H1 (cell line): ENCODE measurements at regions not wholly inside any gene's neighbourhood (a gene's known extent, or its start where the extent isn't known, plus 50 kb on each side); places are given as distances from the start of the nearest gene placed in this dataset.

Experiments used
- PHF8 ChIP-seq: fragments of 200-600 bp; sonication (generic); conservative IDR thresholded peaks from 2 replicates; pipeline ENCODE4 v1.7.1; 2012; ENCODE audit warnings: low read depth, mild to moderate bottlenecking, inconsistent platforms, low read length, moderate library complexity
- SIN3A ChIP-seq, 2 experiments: IDR thresholded peaks in 1 of 2; conservative IDR thresholded peaks in 1 of 2; 2 replicates each; pipeline ENCODE4 v1.6.1; 2011 to 2012; ENCODE audit warnings: low read length in 2 of 2, improper control_type of control experiment in 1 of 2, low read depth in 1 of 2, mild to moderate bottlenecking in 1 of 2

DNA sequence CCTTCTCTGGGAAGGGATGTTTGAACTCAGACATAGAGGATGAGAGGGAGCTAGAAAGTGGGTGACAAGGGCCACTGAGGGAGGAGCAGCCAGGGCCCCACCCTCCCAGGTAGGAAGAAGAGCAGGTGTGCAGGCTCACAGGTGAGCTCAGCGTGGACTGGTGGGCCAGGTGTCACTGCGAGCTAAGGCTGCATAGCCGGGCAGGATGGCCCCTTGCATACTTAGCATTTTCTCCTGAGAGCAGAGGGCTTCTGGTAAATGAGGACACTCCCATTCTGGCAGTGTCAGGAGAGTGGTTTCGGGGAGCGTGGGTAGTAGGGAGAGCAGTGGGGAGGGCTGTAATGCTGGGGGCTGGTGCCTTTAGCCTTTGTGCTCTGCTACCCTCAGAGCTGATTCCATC, 843.4 kb downstream of the TBC1D22A start (continued):
- TF ChIP-seq PHF8: no peak
- TF ChIP-seq SIN3A (conservative IDR thresholded peaks at IDR 0.05 in 1 of 2, IDR thresholded peaks at IDR 0.05 in 1 of 2; ENCODE audit: low read depth in 1 of 2, low read length in 2 of 2): no peak
